ENCODE measurements at regions not wholly inside any gene's neighbourhood (a gene's known extent, or its start where the extent isn't known, plus 50 kb on each side); places are given as distances from the start of the nearest gene placed in this dataset.

GRCh38 chr19:30287973-30288372 is 84.2 kb upstream of the ZNF536 start:
- H3K4me2 ChIP-seq (ENCODE audit: low read depth, low read length) = no peak overlapping the region
- no peaks in the 10 kb centered on the region for H3K9me1 ChIP-seq (ENCODE audit: insufficient read depth, low read length)
- H2BK15ac ChIP-seq (ENCODE audit: low read depth, low read length) = no peak overlapping the region
- CTCF ChIA-PET = no interaction called here
- dilution Hi-C loops (cut with HindIII; ENCODE audit: low sequenced_read_pairs, unreplicated experiment) (no loop called here), intact Hi-C loops (cut with micrococcal nuclease) (no loop called here), in situ Hi-C loops (cut with MboI; ENCODE audit: low sequenced_read_pairs) (no loop called here)
- no peak overlapping the region for H2AFZ ChIP-seq (replicated peaks; ENCODE audit: low read length, poor library complexity)
- no peaks in the 10 kb centered on the region for H3K36me3 ChIP-seq (ENCODE audit: control insufficient read depth, insufficient read depth, low read length)
- H2BK20ac ChIP-seq (ENCODE audit: low read depth, low read length) = no peak overlapping the region
- no peak overlapping the region for H4K8ac ChIP-seq (ENCODE audit: low read depth in 2 of 2, low read length in 2 of 2)
- H2BK5ac ChIP-seq (ENCODE audit: low read depth, low read length, poor library complexity, severe bottlenecking) = no peak overlapping the region
- no peak overlapping the region for H2AK5ac ChIP-seq (ENCODE audit: low read depth, low read length)
- H3K14ac ChIP-seq (replicated peaks; ENCODE audit: low read depth, low read length) = no peak overlapping the region
- H3K27ac ChIP-seq (ENCODE audit: insufficient read depth, low read length) = no peak overlapping the region
- H3K4ac ChIP-seq (ENCODE audit: low read depth, low read length) = no peak overlapping the region
- H2BK120ac ChIP-seq (ENCODE audit: low read depth, low read length) = no peak overlapping the region
- H3K18ac ChIP-seq (ENCODE audit: low read depth, low read length) = no peak overlapping the region
- TF ChIP-seq MXI1 (IDR thresholded peaks at IDR 0.05; ENCODE audit: borderline replicate concordance, low read depth, low read length) = no peak
- TF ChIP-seq FOS (IDR thresholded peaks at IDR 0.05; ENCODE audit: low read depth, low read length) = no peak
- TF ChIP-seq RAD21 (IDR thresholded peaks at IDR 0.05; ENCODE audit: low read length) = no peak
- no peak for TF ChIP-seq MAFK (IDR thresholded peaks at IDR 0.05; ENCODE audit: low read depth, low read length)
- no peak for TF ChIP-seq USF2 (IDR thresholded peaks at IDR 0.05; ENCODE audit: low read depth, low read length)
- TF ChIP-seq MAZ (IDR thresholded peaks at IDR 0.05; ENCODE audit: borderline replicate concordance, low read depth, low read length) = no peak
- no peak for TF ChIP-seq POLR2A (IDR thresholded peaks at IDR 0.05; ENCODE audit: low read depth, low read length)
- no peak for TF ChIP-seq RFX5 (IDR thresholded peaks at IDR 0.05; ENCODE audit: low read depth, low read length)
- no peak for TF ChIP-seq NFE2L2 (IDR thresholded peaks at IDR 0.05; ENCODE audit: low read depth, low read length)
- no peak for TF ChIP-seq BHLHE40 (IDR thresholded peaks at IDR 0.05; ENCODE audit: low read depth, low read length)
- no peak for TF ChIP-seq CEBPB (IDR thresholded peaks at IDR 0.05; ENCODE audit: low read depth, low read length)
- TF ChIP-seq RCOR1 (IDR thresholded peaks at IDR 0.05; ENCODE audit: insufficient replicate concordance, low read length) = no peak
- TF ChIP-seq CTCF (conservative IDR thresholded peaks at IDR 0.05; ENCODE audit: low read depth, low read length) = no peak
- no peak for TF ChIP-seq SMC3 (IDR thresholded peaks at IDR 0.05; ENCODE audit: low read depth, low read length)
- H3K27me3 ChIP-seq (ENCODE audit: control insufficient read depth, insufficient read depth, low read length) = no peaks in the 10 kb centered on the region
- no peak overlapping the region for H2AK9ac ChIP-seq (replicated peaks; ENCODE audit: low read depth, low read length, poor library complexity)
- DNase-seq (no peak), ATAC-seq (ENCODE audit: low read depth) (no peak)
- peaks cover 18% of the 10 kb centered on the region; the same call in 1 of the 2 replicates for H3K9me3 ChIP-seq (ENCODE audit: control insufficient read depth, insufficient read depth, low read length)
- no peak overlapping the region for H3K9ac ChIP-seq (ENCODE audit: low read depth, low read length)
- BruUV-seq (replicated peaks) = no TSS peak
- H3K79me1 ChIP-seq (ENCODE audit: low read depth in 1 of 2, low read length in 2 of 2) = no peaks in the 10 kb centered on the region
- H3K4me1 ChIP-seq (ENCODE audit: control insufficient read depth, insufficient read depth, low read length) = no peaks in the 10 kb centered on the region
- H3K56ac ChIP-seq (ENCODE audit: extremely low read depth, insufficient read depth, low read length) = no peak overlapping the region
- H3K23ac ChIP-seq (ENCODE audit: low read depth, low read length) = no peak overlapping the region
- no peak overlapping the region for H3K4me3 ChIP-seq (ENCODE audit: insufficient read depth, low read depth, low read length)
- no peak overlapping the region for H4K5ac ChIP-seq (ENCODE audit: low read depth, low read length)
- no CpG with 5 or more reads among the region's 5 CpGs for WGBS, 2 experiments (ENCODE audit: extremely low coverage in 2 of 2, insufficient read length in 1 of 2)
- POLR2A ChIA-PET (ENCODE audit: unreplicated experiment) = no interaction called here
- no peak overlapping the region for H4K91ac ChIP-seq (ENCODE audit: insufficient read depth, low read depth, low read length)
- no peaks in the 10 kb centered on the region for H4K20me1 ChIP-seq (ENCODE audit: insufficient read depth, low read length)

All from IMR-90 (cell line).